HepG2 (cell line): ENCODE measurements at regions not wholly inside any gene's neighbourhood (a gene's known extent, or its start where the extent isn't known, plus 50 kb on each side); places are given as distances from the start of the nearest gene placed in this dataset.

Experiments used
- CSRNP1 ChIP-seq: sonication (generic); formaldehyde crosslinking; IDR thresholded peaks from 2 replicates; pipeline ENCODE4 v1.8.1; 2023; ENCODE audit warnings: mild to moderate bottlenecking, missing genetic modification reagents
- ELF4 ChIP-seq: sonication (generic); formaldehyde crosslinking; IDR thresholded peaks from 2 replicates; pipeline ENCODE4 v1.5.0; 2020; ENCODE audit warnings: missing genetic modification reagents, mild to moderate bottlenecking, moderate library complexity, borderline replicate concordance
- FOXM1 ChIP-seq: sonication (generic); formaldehyde crosslinking; IDR thresholded peaks from 2 replicates; pipeline ENCODE4 v1.5.0; 2020; ENCODE audit warnings: missing genetic modification reagents
- THYN1 ChIP-seq: sonication (generic); formaldehyde crosslinking; IDR thresholded peaks from 2 replicates; pipeline ENCODE4 v1.8.1; 2023; ENCODE audit warnings: low read depth, mild to moderate bottlenecking, moderate library complexity, missing genetic modification reagents, borderline replicate concordance
- ZC3H13 ChIP-seq: sonication (generic); formaldehyde crosslinking; IDR thresholded peaks from 2 replicates; pipeline ENCODE4 v1.8.1; 2023; ENCODE audit warnings: mild to moderate bottlenecking, missing genetic modification reagents, moderate library complexity
- ZNF18 ChIP-seq: sonication (generic); formaldehyde crosslinking; IDR thresholded peaks from 2 replicates; pipeline ENCODE4 v1.8.0; 2022; ENCODE audit warnings: mild to moderate bottlenecking, missing genetic modification reagents; ENCODE audit not compliant: insufficient replicate concordance
- ZNF224 ChIP-seq: sonication (generic); formaldehyde crosslinking; IDR thresholded peaks from 2 replicates; pipeline ENCODE4 v1.5.0; 2020; ENCODE audit warnings: mild to moderate bottlenecking, missing genetic modification reagents
- TF ChIP-seq, protein P1 (sequence below): IDR thresholded peaks from 2 replicates; pipeline ENCODE4 v1.6.1; 2016; ENCODE audit warnings: control low read depth
- TF ChIP-seq, protein P2 (sequence below): sonication (generic); formaldehyde crosslinking; IDR thresholded peaks from 2 replicates; pipeline ENCODE4 v1.4.0; 2020; ENCODE audit warnings: missing genetic modification reagents
- TF ChIP-seq, protein P3 (sequence below): sonication (generic); formaldehyde crosslinking; conservative IDR thresholded peaks from 2 replicates; pipeline ENCODE4 v1.5.0; 2020; ENCODE audit warnings: missing genetic modification reagents

DNA sequence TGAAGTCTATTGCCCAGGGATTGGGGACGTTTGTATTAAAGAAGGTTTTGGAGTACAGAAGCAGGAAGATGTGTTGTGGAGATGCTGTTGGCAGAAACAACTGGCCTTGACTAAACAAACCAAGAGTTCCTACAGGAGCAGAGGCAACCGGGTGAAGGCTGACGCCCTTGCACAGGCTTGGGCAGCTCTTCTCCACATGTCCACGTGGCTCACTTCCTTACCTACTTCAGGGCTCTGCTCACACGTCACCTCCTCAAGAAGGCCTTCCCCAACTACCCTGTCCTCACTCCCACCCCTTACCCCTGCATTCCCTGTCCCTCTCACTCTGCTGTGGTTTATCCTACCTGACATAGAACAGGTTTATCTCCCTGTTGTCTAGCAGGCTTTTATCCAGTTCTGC is 59.9 kb upstream of the JAZF1 start (continued):
- TF ChIP-seq ZNF18 (CRISPR knock-in tag), result no peak
- TF ChIP-seq ELF4, result no peak
- no peak for TF ChIP-seq CSRNP1
- TF ChIP-seq THYN1 (CRISPR knock-in tag), result no peak
- no peak for TF ChIP-seq FOXM1 (CRISPR knock-in tag)
- TF ChIP-seq ZC3H13 (CRISPR knock-in tag), result no peak
- TF ChIP-seq ZNF224 (CRISPR knock-in tag), result no peak
- TF ChIP-seq, protein P1, sequence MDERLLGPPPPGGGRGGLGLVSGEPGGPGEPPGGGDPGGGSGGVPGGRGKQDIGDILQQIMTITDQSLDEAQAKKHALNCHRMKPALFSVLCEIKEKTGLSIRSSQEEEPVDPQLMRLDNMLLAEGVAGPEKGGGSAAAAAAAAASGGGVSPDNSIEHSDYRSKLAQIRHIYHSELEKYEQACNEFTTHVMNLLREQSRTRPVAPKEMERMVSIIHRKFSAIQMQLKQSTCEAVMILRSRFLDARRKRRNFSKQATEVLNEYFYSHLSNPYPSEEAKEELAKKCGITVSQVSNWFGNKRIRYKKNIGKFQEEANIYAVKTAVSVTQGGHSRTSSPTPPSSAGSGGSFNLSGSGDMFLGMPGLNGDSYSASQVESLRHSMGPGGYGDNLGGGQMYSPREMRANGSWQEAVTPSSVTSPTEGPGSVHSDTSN (CRISPR knock-in tag), result no peak
- TF ChIP-seq, protein P2, sequence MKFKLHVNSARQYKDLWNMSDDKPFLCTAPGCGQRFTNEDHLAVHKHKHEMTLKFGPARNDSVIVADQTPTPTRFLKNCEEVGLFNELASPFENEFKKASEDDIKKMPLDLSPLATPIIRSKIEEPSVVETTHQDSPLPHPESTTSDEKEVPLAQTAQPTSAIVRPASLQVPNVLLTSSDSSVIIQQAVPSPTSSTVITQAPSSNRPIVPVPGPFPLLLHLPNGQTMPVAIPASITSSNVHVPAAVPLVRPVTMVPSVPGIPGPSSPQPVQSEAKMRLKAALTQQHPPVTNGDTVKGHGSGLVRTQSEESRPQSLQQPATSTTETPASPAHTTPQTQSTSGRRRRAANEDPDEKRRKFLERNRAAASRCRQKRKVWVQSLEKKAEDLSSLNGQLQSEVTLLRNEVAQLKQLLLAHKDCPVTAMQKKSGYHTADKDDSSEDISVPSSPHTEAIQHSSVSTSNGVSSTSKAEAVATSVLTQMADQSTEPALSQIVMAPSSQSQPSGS, result no peak
- TF ChIP-seq, protein P3, sequence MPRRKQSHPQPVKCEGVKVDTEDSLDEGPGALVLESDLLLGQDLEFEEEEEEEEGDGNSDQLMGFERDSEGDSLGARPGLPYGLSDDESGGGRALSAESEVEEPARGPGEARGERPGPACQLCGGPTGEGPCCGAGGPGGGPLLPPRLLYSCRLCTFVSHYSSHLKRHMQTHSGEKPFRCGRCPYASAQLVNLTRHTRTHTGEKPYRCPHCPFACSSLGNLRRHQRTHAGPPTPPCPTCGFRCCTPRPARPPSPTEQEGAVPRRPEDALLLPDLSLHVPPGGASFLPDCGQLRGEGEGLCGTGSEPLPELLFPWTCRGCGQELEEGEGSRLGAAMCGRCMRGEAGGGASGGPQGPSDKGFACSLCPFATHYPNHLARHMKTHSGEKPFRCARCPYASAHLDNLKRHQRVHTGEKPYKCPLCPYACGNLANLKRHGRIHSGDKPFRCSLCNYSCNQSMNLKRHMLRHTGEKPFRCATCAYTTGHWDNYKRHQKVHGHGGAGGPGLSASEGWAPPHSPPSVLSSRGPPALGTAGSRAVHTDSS (CRISPR knock-in tag), result no peak
